OCI-LY3 (cell line): ENCODE measurements at regions not wholly inside any gene's neighbourhood (a gene's known extent, or its start where the extent isn't known, plus 50 kb on each side); places are given as distances from the start of the nearest gene placed in this dataset.

Experiments
- EZH2phosphoT487 ChIP-seq: fragments of 200-600 bp; shearing (Covaris generic); IDR thresholded peaks from 2 replicates; pipeline ENCODE4 v1.6.1; 2018; ENCODE audit warnings: antibody characterized with exemption, mixed run types, low read depth
- TF ChIP-seq, protein P1 (sequence below): fragments of 200-600, 300-600 bp; sonication (generic); IDR thresholded peaks from 2 replicates; pipeline ENCODE4 v1.5.1; 2014; ENCODE audit warnings: antibody characterized with exemption, low read length, low read depth

- TF ChIP-seq, protein P1, sequence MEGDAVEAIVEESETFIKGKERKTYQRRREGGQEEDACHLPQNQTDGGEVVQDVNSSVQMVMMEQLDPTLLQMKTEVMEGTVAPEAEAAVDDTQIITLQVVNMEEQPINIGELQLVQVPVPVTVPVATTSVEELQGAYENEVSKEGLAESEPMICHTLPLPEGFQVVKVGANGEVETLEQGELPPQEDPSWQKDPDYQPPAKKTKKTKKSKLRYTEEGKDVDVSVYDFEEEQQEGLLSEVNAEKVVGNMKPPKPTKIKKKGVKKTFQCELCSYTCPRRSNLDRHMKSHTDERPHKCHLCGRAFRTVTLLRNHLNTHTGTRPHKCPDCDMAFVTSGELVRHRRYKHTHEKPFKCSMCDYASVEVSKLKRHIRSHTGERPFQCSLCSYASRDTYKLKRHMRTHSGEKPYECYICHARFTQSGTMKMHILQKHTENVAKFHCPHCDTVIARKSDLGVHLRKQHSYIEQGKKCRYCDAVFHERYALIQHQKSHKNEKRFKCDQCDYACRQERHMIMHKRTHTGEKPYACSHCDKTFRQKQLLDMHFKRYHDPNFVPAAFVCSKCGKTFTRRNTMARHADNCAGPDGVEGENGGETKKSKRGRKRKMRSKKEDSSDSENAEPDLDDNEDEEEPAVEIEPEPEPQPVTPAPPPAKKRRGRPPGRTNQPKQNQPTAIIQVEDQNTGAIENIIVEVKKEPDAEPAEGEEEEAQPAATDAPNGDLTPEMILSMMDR: no peak
- no peak for TF ChIP-seq EZH2phosphoT487
Observed at GRCh38 chr10:44716470-44717015, 194.6 kb upstream of the TMEM72 start.
